ENCODE measurements at regions not wholly inside any gene's neighbourhood (a gene's known extent, or its start where the extent isn't known, plus 50 kb on each side); places are given as distances from the start of the nearest gene placed in this dataset.
"Not testable (repeated sequence)": the region's sequence is repeated elsewhere in the genome, so short reads cannot be mapped to it uniquely, and the experiment has no call there.

- TF ChIP-seq CTCF, POLR2A (IDR thresholded peaks at IDR 0.05): not testable (repeated sequence)
These were observed 136.8 kb upstream of the HMX1 start for GRCh38 chr4:9008407-9008806.
